Karpas-422 (cell line): ENCODE measurements at regions not wholly inside any gene's neighbourhood (a gene's known extent, or its start where the extent isn't known, plus 50 kb on each side); places are given as distances from the start of the nearest gene placed in this dataset.
"Not testable (repeated sequence)": the region's sequence is repeated elsewhere in the genome, so short reads cannot be mapped to it uniquely, and the experiment has no call there.

Experiments
- DNase-seq: peaks from one replicate; pipeline ENCODE4 v3.0.0-alpha.2; 2015
- H2AFZ ChIP-seq: fragments of 200-600 bp; sonication (generic); 2 replicates; pipeline ENCODE4 v1.6.1; 2014; ENCODE audit warnings: antibody characterized with exemption, low read length, mixed read lengths
- H3K27ac ChIP-seq: fragments of 200-600 bp; sonication (generic); 2 replicates; pipeline ENCODE4 v1.5.1; 2014; ENCODE audit warnings: mild to moderate bottlenecking, low read length, moderate library complexity
- H3K27me3 ChIP-seq: fragments of 200-600 bp; sonication (generic); 2 replicates; pipeline ENCODE4 v1.6.1; 2014; ENCODE audit warnings: low read length, mixed read lengths
- H3K36me3 ChIP-seq: fragments of 200-600 bp; sonication (generic); 2 replicates; pipeline ENCODE4 v1.6.1; 2014; ENCODE audit warnings: low read length, mixed read lengths; ENCODE audit not compliant: insufficient read depth
- H3K4me1 ChIP-seq: fragments of 200-600 bp; sonication (generic); 2 replicates; pipeline ENCODE4 v1.6.1; 2014; ENCODE audit warnings: mild to moderate bottlenecking, low read length, mixed read lengths
- H3K4me2 ChIP-seq: fragments of 200-600 bp; sonication (generic); 2 replicates; pipeline ENCODE4 v1.6.1; 2014; ENCODE audit warnings: low read length, low read depth, mild to moderate bottlenecking; ENCODE audit not compliant: poor library complexity, severe bottlenecking
- H3K4me3 ChIP-seq: fragments of 200-600 bp; sonication (generic); 2 replicates; pipeline ENCODE4 v1.5.1; 2014; ENCODE audit warnings: mild to moderate bottlenecking, antibody characterized with exemption, low read length, mixed read lengths
- H3K79me2 ChIP-seq: fragments of 200-600 bp; sonication (generic); 2 replicates; pipeline ENCODE4 v1.6.1; 2014; ENCODE audit warnings: mild to moderate bottlenecking, low read length, mixed read lengths
- H3K9ac ChIP-seq: fragments of 200-600 bp; sonication (generic); 2 replicates; pipeline ENCODE4 v1.6.0; 2014; ENCODE audit warnings: low read length
- H3K9me2 ChIP-seq: fragments of 200-600 bp; sonication (generic), shearing (Covaris generic); replicated peaks from 2 replicates; pipeline ENCODE4 v1.6.0; 2014; ENCODE audit warnings: mild to moderate bottlenecking, low read length, moderate library complexity; ENCODE audit not compliant: insufficient read depth
- H3K9me3 ChIP-seq: fragments of 300-700, 200-600 bp; sonication (generic); 2 replicates; pipeline ENCODE4 v1.6.1; 2014; ENCODE audit warnings: low read length, mixed read lengths
- H4K20me1 ChIP-seq: fragments of 200-600 bp; sonication (generic); 2 replicates; pipeline ENCODE4 v1.6.1; 2014; ENCODE audit warnings: mild to moderate bottlenecking, antibody characterized with exemption, low read length, low read depth; ENCODE audit not compliant: insufficient read depth

DNA sequence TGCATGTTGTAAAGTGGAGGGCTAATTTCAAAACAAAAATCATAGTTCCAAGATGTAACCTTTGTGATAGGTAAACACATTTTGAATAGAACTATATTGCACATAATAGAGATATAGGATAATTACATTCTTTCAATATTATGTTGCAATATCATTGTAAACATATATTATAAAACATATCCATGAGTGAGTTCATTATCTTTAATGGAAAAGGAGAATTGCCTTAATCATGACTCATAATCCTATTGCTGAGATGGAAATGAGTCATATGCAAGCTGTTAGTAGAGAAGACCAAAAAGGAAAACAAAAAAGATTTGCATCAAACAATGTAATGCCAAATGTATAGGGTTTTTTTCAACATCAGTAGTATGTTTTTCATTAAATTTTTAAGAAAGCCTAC lies 73.7 kb upstream of the WDR44 start:
- Histone ChIP-seq H3K27ac (no peak overlapping the region), H3K4me1 (no peaks in the 10 kb centered on the region), H3K27me3 (no peaks in the 10 kb centered on the region), H3K4me2 (no peak overlapping the region), H3K9ac (no peak overlapping the region), H3K9me2 (no peaks in the 10 kb centered on the region), H4K20me1 (no peaks in the 10 kb centered on the region), H3K9me3 (no peaks in the 10 kb centered on the region), H2AFZ (no peak overlapping the region), H3K36me3 (no peaks in the 10 kb centered on the region), H3K79me2 (no peaks in the 10 kb centered on the region), H3K4me3 (no peak overlapping the region)
- DNase-seq: no peak

DNA sequence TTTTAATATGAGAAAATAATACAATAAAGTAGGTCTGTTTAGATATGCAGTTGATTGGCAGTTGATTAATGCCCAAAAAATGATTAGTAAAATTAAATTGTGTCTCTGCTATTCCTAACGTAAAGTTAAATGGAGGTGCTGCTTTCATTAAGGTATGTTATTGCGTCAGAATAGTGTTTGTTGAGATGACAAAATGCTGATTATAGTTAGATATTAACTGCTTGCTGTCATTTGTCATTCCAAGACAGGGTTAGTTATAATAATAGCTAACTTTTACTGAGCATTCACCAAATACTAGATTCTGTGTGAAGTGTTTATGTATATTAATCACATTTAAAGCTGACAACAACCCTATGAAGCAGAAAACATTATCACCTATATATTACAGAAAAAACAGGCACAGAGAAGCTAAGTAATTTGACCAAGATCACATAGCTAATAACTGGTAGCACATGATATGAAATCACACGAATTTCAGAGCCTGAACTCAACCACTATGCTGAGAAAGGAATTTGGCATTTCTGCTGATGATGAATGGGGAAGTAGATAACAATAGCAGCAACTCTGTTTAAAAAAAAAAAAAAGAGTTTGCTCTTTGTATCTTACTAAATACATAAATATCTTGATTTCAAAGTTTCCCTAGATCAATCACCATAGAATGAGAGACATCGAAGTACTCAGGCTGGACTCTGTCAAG lies 59.7 kb upstream of the WDR44 start:
- DNase-seq: no peak
- H3K9me3 ChIP-seq: no peaks in the 10 kb centered on the region
- H3K79me2 ChIP-seq: no peaks in the 10 kb centered on the region
- H3K4me1 ChIP-seq: no peaks in the 10 kb centered on the region
- H3K4me2 ChIP-seq: no peak overlapping the region
- no peaks in the 10 kb centered on the region for H3K36me3 ChIP-seq
- H3K4me3 ChIP-seq: no peak overlapping the region
- no peaks in the 10 kb centered on the region for H3K9me2 ChIP-seq
- H2AFZ ChIP-seq: no peak overlapping the region
- no peak overlapping the region for H3K9ac ChIP-seq
- H3K27ac ChIP-seq: no peak overlapping the region
- no peaks in the 10 kb centered on the region for H4K20me1 ChIP-seq
- H3K27me3 ChIP-seq: no peaks in the 10 kb centered on the region; the same call in 1 of the 2 replicates

DNA sequence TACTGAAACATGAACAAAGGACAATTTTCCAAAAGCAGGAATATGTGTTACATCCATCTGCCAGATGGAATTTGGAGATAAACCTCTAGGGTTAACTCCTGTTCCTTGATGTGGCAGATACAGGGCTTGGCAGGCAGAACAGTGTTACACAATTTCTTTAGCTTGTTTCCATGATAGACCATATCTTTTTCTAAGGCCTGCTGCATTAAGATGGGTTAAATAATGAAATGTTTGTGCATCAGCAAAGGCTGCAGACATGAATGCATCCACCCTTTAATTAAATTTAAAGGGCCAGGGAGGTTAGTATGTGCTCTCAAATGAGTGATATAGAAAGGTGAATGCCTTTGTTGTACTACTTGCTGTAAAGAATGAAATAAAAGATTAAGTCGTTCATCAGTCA lies 50.1 kb upstream of the WDR44 start:
- H3K4me1 ChIP-seq, DNase-seq, H3K9me2 ChIP-seq, H3K27me3 ChIP-seq, H3K9me3 ChIP-seq, H2AFZ ChIP-seq, H3K4me2 ChIP-seq, H3K79me2 ChIP-seq, H4K20me1 ChIP-seq, H3K9ac ChIP-seq, H3K4me3 ChIP-seq, H3K36me3 ChIP-seq, H3K27ac ChIP-seq: not testable (repeated sequence)
